DMS 273 (cell line): ENCODE measurements at regions not wholly inside any gene's neighbourhood (a gene's known extent, or its start where the extent isn't known, plus 50 kb on each side); places are given as distances from the start of the nearest gene placed in this dataset.

ENCODE experiments used
- DNase-seq: peaks from one replicate; lab custom pipeline; 2025; ENCODE audit not compliant: unreplicated experiment; lab: John Stamatoyannopoulos, UW

- DNase-seq: no peak
Measured at GRCh38 chr2:145669301-145669700, 1149.4 kb upstream of the ZEB2 start.

GRCh38 chr2:145666552-145666951, 1146.6 kb upstream of the ZEB2 start:
- DNase-seq: no peak

- DNase-seq: no peak
Measured at GRCh38 chr2:145657265-145657664, 1137.3 kb upstream of the ZEB2 start.

GRCh38 chr2:145655165-145655765, 1135.3 kb upstream of the ZEB2 start:
- DNase-seq: no peak

GRCh38 chr2:145654746-145655145, 1134.8 kb upstream of the ZEB2 start:
- no peak for DNase-seq

- no peak for DNase-seq
Measured at GRCh38 chr2:145654156-145654555, 1134.2 kb upstream of the ZEB2 start.

GRCh38 chr2:145653553-145653952, 1133.6 kb upstream of the ZEB2 start:
- DNase-seq: no peak

GRCh38 chr2:145652571-145653545, 1132.9 kb upstream of the ZEB2 start:
- no peak for DNase-seq

GRCh38 chr2:145652036-145652435, 1132.1 kb upstream of the ZEB2 start:
- no peak for DNase-seq

- DNase-seq: no peak
Measured at GRCh38 chr2:145650226-145650625, 1130.3 kb upstream of the ZEB2 start.

GRCh38 chr2:145649061-145649460, 1129.1 kb upstream of the ZEB2 start:
- DNase-seq: no peak

- no peak for DNase-seq
Measured at GRCh38 chr2:145644820-145645302, 1124.9 kb upstream of the ZEB2 start.

- no peak for DNase-seq
Measured at GRCh38 chr2:145638675-145639074, 1118.8 kb upstream of the ZEB2 start.

- no peak for DNase-seq
Measured at GRCh38 chr2:145635706-145636427, 1115.9 kb upstream of the ZEB2 start.

GRCh38 chr2:145631561-145631960, 1111.6 kb upstream of the ZEB2 start:
- DNase-seq: no peak

GRCh38 chr2:145626301-145626700, 1106.4 kb upstream of the ZEB2 start:
- DNase-seq: no peak

GRCh38 chr2:145625111-145625510, 1105.2 kb upstream of the ZEB2 start:
- DNase-seq: no peak

GRCh38 chr2:145623136-145623535, 1103.2 kb upstream of the ZEB2 start:
- DNase-seq: no peak

- no peak for DNase-seq
Measured at GRCh38 chr2:145622285-145622684, 1102.4 kb upstream of the ZEB2 start.

GRCh38 chr2:145617906-145618305, 1098.0 kb upstream of the ZEB2 start:
- DNase-seq: no peak

GRCh38 chr2:145617420-145617819, 1097.5 kb upstream of the ZEB2 start:
- no peak for DNase-seq

GRCh38 chr2:145615626-145616025, 1095.7 kb upstream of the ZEB2 start:
- no peak for DNase-seq
